Neural progenitor cell (in vitro differentiated cells): ENCODE measurements at regions not wholly inside any gene's neighbourhood (a gene's known extent, or its start where the extent isn't known, plus 50 kb on each side); places are given as distances from the start of the nearest gene placed in this dataset.

Source experiments
- DNase-seq: peaks from one replicate; pipeline ENCODE4 v3.0.0-alpha.2; 2016; ENCODE audit warnings: low spot score
- H2AFZ ChIP-seq: fragments of 200-600 bp; sonication (generic); replicated peaks from 2 replicates; pipeline ENCODE4 v1.6.1; 2016; ENCODE audit warnings: antibody characterized with exemption
- H3F3A ChIP-seq: fragments of 200-600 bp; sonication (generic); 2 replicates; pipeline ENCODE4 v1.6.1; 2016; ENCODE audit warnings: antibody characterized with exemption, low read depth
- H3K27ac ChIP-seq: fragments of 200-600 bp; sonication (generic); 2 replicates; pipeline ENCODE4 v1.5.1; 2016; ENCODE audit warnings: mild to moderate bottlenecking
- H3K27me3 ChIP-seq: fragments of 200-600 bp; sonication (generic); 2 replicates; pipeline ENCODE4 v1.6.1; 2016; ENCODE audit warnings: mild to moderate bottlenecking, moderate library complexity
- H3K36me3 ChIP-seq: fragments of 200-600 bp; sonication (generic); 2 replicates; pipeline ENCODE4 v1.5.1; 2016
- H3K4me1 ChIP-seq: fragments of 200-600 bp; sonication (generic); 2 replicates; pipeline ENCODE4 v1.6.1; 2016; ENCODE audit warnings: mixed run types
- H3K4me2 ChIP-seq: fragments of 200-600 bp; sonication (generic); 2 replicates; pipeline ENCODE4 v1.6.1; 2016
- H3K4me3 ChIP-seq: fragments of 200-600 bp; sonication (generic); 2 replicates; pipeline ENCODE4 v1.5.1; 2016
- H3K79me2 ChIP-seq: fragments of 200-600 bp; sonication (generic); 2 replicates; pipeline ENCODE4 v1.6.1; 2016; ENCODE audit warnings: low read depth
- H3K9ac ChIP-seq: fragments of 200-600 bp; sonication (generic); 2 replicates; pipeline ENCODE4 v1.6.1; 2016
- H3K9me3 ChIP-seq: fragments of 200-600 bp; sonication (generic); 2 replicates; pipeline ENCODE4 v1.5.1; 2016; ENCODE audit warnings: low read depth
- H4K20me1 ChIP-seq: fragments of 200-600 bp; sonication (generic); 2 replicates; pipeline ENCODE4 v1.6.1; 2016; ENCODE audit warnings: low read depth
- H3K27ac Mint-ChIP-seq: 3 replicates; pipeline ENCODE4 v1.8.0; 2021; ENCODE audit warnings: mixed read lengths
- H3K27me3 Mint-ChIP-seq: 2 replicates; pipeline ENCODE4 v1.8.0; 2022; ENCODE audit warnings: low read depth, mild to moderate bottlenecking, inconsistent platforms, moderate library complexity, mixed read lengths; ENCODE audit not compliant: insufficient read depth
- H3K36me3 Mint-ChIP-seq: 3 replicates; pipeline ENCODE4 v1.8.0; 2021; ENCODE audit warnings: mixed read lengths
- H3K4me1 Mint-ChIP-seq: 3 replicates; pipeline ENCODE4 v1.8.0; 2021; ENCODE audit warnings: mixed read lengths
- H3K4me3 Mint-ChIP-seq: 3 replicates; pipeline ENCODE4 v1.8.0; 2021; ENCODE audit warnings: mild to moderate bottlenecking, moderate library complexity, mixed read lengths
- H3K9me3 Mint-ChIP-seq: 3 replicates; pipeline ENCODE4 v1.8.0; 2020; ENCODE audit warnings: mixed read lengths
- CTCF ChIP-seq: fragments of 200-600 bp; sonication (generic); IDR thresholded peaks from 2 replicates; pipeline ENCODE4 v1.5.1; 2017; ENCODE audit warnings: antibody characterized with exemption, mild to moderate bottlenecking
- EZH2 ChIP-seq: fragments of 200-600 bp; sonication (generic); IDR thresholded peaks from 2 replicates; pipeline ENCODE4 v1.6.1; 2017; ENCODE audit warnings: antibody characterized with exemption, mild to moderate bottlenecking, moderate library complexity
- EZH2phosphoT487 ChIP-seq: fragments of 200-600 bp; sonication (generic); IDR thresholded peaks from 2 replicates; pipeline ENCODE4 v1.6.1; 2017; ENCODE audit warnings: antibody characterized with exemption

- no peaks in the 10 kb centered on the region for H3K9me3 ChIP-seq
- H3K79me2 ChIP-seq, result no peaks in the 10 kb centered on the region
- no peaks in the 10 kb centered on the region for H3K27me3 ChIP-seq
- Mint-ChIP-seq H3K27ac (no peak overlapping the region), H3K36me3 (no peaks in the 10 kb centered on the region), H3K4me3 (no peak overlapping the region), H3K4me1 (no peaks in the 10 kb centered on the region), H3K27me3 (peaks cover 2% of the 10 kb centered on the region), H3K9me3 (no peaks in the 10 kb centered on the region)
- TF ChIP-seq EZH2 (no peak), CTCF (no peak), EZH2phosphoT487 (no peak)
- no peak overlapping the region for H3K9ac ChIP-seq
- no peak overlapping the region for H3K4me3 ChIP-seq
- DNase-seq, result no peak
- H4K20me1 ChIP-seq, result no peaks in the 10 kb centered on the region
- H3K36me3 ChIP-seq, result no peaks in the 10 kb centered on the region
- H3K27ac ChIP-seq, result no peak overlapping the region
- H3K4me1 ChIP-seq, result no peaks in the 10 kb centered on the region
- H2AFZ ChIP-seq, result no peak overlapping the region
- no peak overlapping the region for H3K4me2 ChIP-seq
- H3F3A ChIP-seq, result no peaks in the 10 kb centered on the region
These were observed 636.6 kb upstream of the MAN1A1 start for GRCh38 chr6:119985952-119986736.

- Histone ChIP-seq H3K4me1 (no peaks in the 10 kb centered on the region), H3K79me2 (no peaks in the 10 kb centered on the region), H3K9me3 (no peaks in the 10 kb centered on the region), H3K27me3 (no peaks in the 10 kb centered on the region), H3K9ac (no peak overlapping the region), H3K4me3 (no peak overlapping the region), H3F3A (no peaks in the 10 kb centered on the region), H3K36me3 (no peaks in the 10 kb centered on the region), H3K27ac (no peak overlapping the region), H4K20me1 (no peaks in the 10 kb centered on the region), H2AFZ (no peak overlapping the region), H3K4me2 (no peak overlapping the region)
- Mint-ChIP-seq H3K27me3 (no peaks in the 10 kb centered on the region), H3K9me3 (no peaks in the 10 kb centered on the region), H3K27ac (no peak overlapping the region), H3K36me3 (no peaks in the 10 kb centered on the region), H3K4me1 (no peaks in the 10 kb centered on the region), H3K4me3 (no peak overlapping the region)
- TF ChIP-seq EZH2 (no peak), CTCF (no peak), EZH2phosphoT487 (no peak)
- DNase-seq, result no peak
These were observed 631.2 kb upstream of the MAN1A1 start for GRCh38 chr6:119980802-119981201.

GRCh38 chr6:119979862-119980261 is 630.3 kb upstream of the MAN1A1 start:
- Histone ChIP-seq H3K79me2 (no peaks in the 10 kb centered on the region), H2AFZ (no peak overlapping the region), H3K27me3 (no peaks in the 10 kb centered on the region), H3K27ac (no peak overlapping the region), H3K9ac (no peak overlapping the region), H3K9me3 (no peaks in the 10 kb centered on the region), H4K20me1 (no peaks in the 10 kb centered on the region), H3F3A (no peaks in the 10 kb centered on the region), H3K36me3 (no peaks in the 10 kb centered on the region), H3K4me2 (no peak overlapping the region), H3K4me1 (no peaks in the 10 kb centered on the region), H3K4me3 (no peak overlapping the region)
- H3K4me3 Mint-ChIP-seq, result no peak overlapping the region
- H3K27me3 Mint-ChIP-seq, result no peaks in the 10 kb centered on the region
- H3K27ac Mint-ChIP-seq, result no peak overlapping the region
- TF ChIP-seq CTCF, result peak; percentile 79
- TF ChIP-seq EZH2, result no peak
- DNase-seq, result peak; percentile 40
- no peaks in the 10 kb centered on the region for H3K9me3 Mint-ChIP-seq
- H3K4me1 Mint-ChIP-seq, result no peaks in the 10 kb centered on the region
- no peaks in the 10 kb centered on the region for H3K36me3 Mint-ChIP-seq
